HG03066 (cell line): ENCODE measurements at regions not wholly inside any gene's neighbourhood (a gene's known extent, or its start where the extent isn't known, plus 50 kb on each side); places are given as distances from the start of the nearest gene placed in this dataset.

Experiments used
- ATAC-seq: cut with Tn5 transposase; IDR thresholded peaks from one replicate; pipeline ENCODE4 v1.9.1; 2021; ENCODE audit warnings: low read depth; ENCODE audit not compliant: unreplicated experiment

- ATAC-seq, result no peak
These were observed 391.2 kb downstream of the CDH26 start for GRCh38 chr20:60349418-60349817.

GRCh38 chr20:60352017-60352416, 393.8 kb downstream of the CDH26 start:
- ATAC-seq, result no peak

GRCh38 chr20:60352596-60352995, 394.4 kb downstream of the CDH26 start:
- no peak for ATAC-seq

- no peak for ATAC-seq
These were observed 395.9 kb downstream of the CDH26 start for GRCh38 chr20:60354024-60354580.

GRCh38 chr20:60358101-60358500, 399.9 kb downstream of the CDH26 start:
- no peak for ATAC-seq

GRCh38 chr20:60359010-60359409, 400.8 kb downstream of the CDH26 start:
- no peak for ATAC-seq

- no peak for ATAC-seq
These were observed 403.7 kb downstream of the CDH26 start for GRCh38 chr20:60361761-60362395.

- ATAC-seq, result no peak
These were observed 404.3 kb downstream of the CDH26 start for GRCh38 chr20:60362531-60362930.

- ATAC-seq, result no peak
These were observed 405.5 kb downstream of the CDH26 start for GRCh38 chr20:60363698-60364097.

- no peak for ATAC-seq
These were observed 406.9 kb downstream of the CDH26 start for GRCh38 chr20:60365064-60365666.

GRCh38 chr20:60365882-60366281, 407.7 kb downstream of the CDH26 start:
- ATAC-seq, result no peak

- ATAC-seq, result no peak
These were observed 413.2 kb downstream of the CDH26 start for GRCh38 chr20:60371384-60371783.

- ATAC-seq, result no peak
These were observed 414.1 kb downstream of the CDH26 start for GRCh38 chr20:60372275-60372674.

- ATAC-seq, result no peak
These were observed 414.6 kb downstream of the CDH26 start for GRCh38 chr20:60372822-60373221.

- no peak for ATAC-seq
These were observed 420.4 kb downstream of the CDH26 start for GRCh38 chr20:60378620-60379019.

GRCh38 chr20:60381643-60382400, 423.6 kb downstream of the CDH26 start:
- no peak for ATAC-seq

- no peak for ATAC-seq
These were observed 431.2 kb downstream of the CDH26 start for GRCh38 chr20:60389441-60389840.

- ATAC-seq, result no peak
These were observed 431.7 kb downstream of the CDH26 start for GRCh38 chr20:60389882-60390281.

GRCh38 chr20:60395991-60396390, 437.8 kb downstream of the CDH26 start:
- no peak for ATAC-seq

GRCh38 chr20:60400567-60400966, 442.3 kb downstream of the CDH26 start:
- ATAC-seq, result no peak

- ATAC-seq, result no peak
These were observed 444.2 kb downstream of the CDH26 start for GRCh38 chr20:60402189-60403058.
